Adrenal gland (tissue), 5 donors: ENCODE measurements at regions not wholly inside any gene's neighbourhood (a gene's known extent, or its start where the extent isn't known, plus 50 kb on each side); places are given as distances from the start of the nearest gene placed in this dataset.

Experiments
- CTCF ChIP-seq, 6 experiments: fragments of 450-650 bp in 4 of 6; fragments of 200-600 bp in 2 of 6; sonication (generic) in 1 of 6; IDR thresholded peaks; 1 replicate in 5 of 6; 2 replicates in 1 of 6; pipeline versions ENCODE4 v1.5.1 to v1.8.0; 2016 to 2021; ENCODE audit warnings: antibody characterized with exemption in 6 of 6, mild to moderate bottlenecking in 2 of 6, moderate library complexity in 1 of 6
- POLR2A ChIP-seq, 2 donors: fragments of 450-650 bp; IDR thresholded peaks; one replicate each; pipeline ENCODE4 v1.6.1; 2017; ENCODE audit warnings: antibody characterized with exemption in 2 of 2, mild to moderate bottlenecking in 2 of 2, moderate library complexity in 1 of 2
- donor health status: DM: no; HTN: no; CAD: no.

- TF ChIP-seq CTCF (IDR thresholded peaks at IDR 0.05), result no peak
- TF ChIP-seq POLR2A (IDR thresholded peaks at IDR 0.05), result no peak
Measured at GRCh38 chr10:10094691-10095090, 923.0 kb upstream of the CELF2 start.
